Neutrophil (primary cell): ENCODE measurements at regions not wholly inside any gene's neighbourhood (a gene's known extent, or its start where the extent isn't known, plus 50 kb on each side); places are given as distances from the start of the nearest gene placed in this dataset.

Experiments
- H3K27ac ChIP-seq: fragments of 200-600 bp; sonication (generic); 2 replicates; pipeline ENCODE4 v1.5.1; 2016; ENCODE audit warnings: mild to moderate bottlenecking, moderate library complexity
- H3K27me3 ChIP-seq: fragments of 200-600 bp; sonication (generic); 2 replicates; pipeline ENCODE4 v1.6.0; 2016; ENCODE audit warnings: mild to moderate bottlenecking
- H3K36me3 ChIP-seq: fragments of 200-600 bp; sonication (generic); 2 replicates; pipeline ENCODE4 v1.5.1; 2017
- H3K4me1 ChIP-seq, 2 experiments: fragments of 200-600 bp in 1 of 2; sonication (generic) in 1 of 2; 1 replicate in 1 of 2; 2 replicates in 1 of 2; pipeline versions ENCODE4 v1.5.1 to v1.6.1; 2013 to 2016; ENCODE audit warnings: low read depth in 1 of 2, low read length in 1 of 2, mild to moderate bottlenecking in 1 of 2, moderate library complexity in 1 of 2; ENCODE audit not compliant: control insufficient read depth in 1 of 2, insufficient read depth in 1 of 2
- H3K4me3 ChIP-seq, 2 experiments: fragments of 200-600 bp in 1 of 2; sonication (generic) in 1 of 2; 1 replicate in 1 of 2; 2 replicates in 1 of 2; pipeline ENCODE4 v1.5.1; 2013 to 2016; ENCODE audit warnings: low read depth in 1 of 2, low read length in 1 of 2, mild to moderate bottlenecking in 1 of 2, moderate library complexity in 1 of 2
- H3K9me3 ChIP-seq: fragments of 200-600 bp; sonication (generic); 2 replicates; pipeline ENCODE4 v1.5.1; 2016
- TF ChIP-seq, protein P1 (sequence below): fragments of 200-600 bp; sonication (generic); IDR thresholded peaks from 2 replicates; pipeline ENCODE4 v1.5.1; 2016; ENCODE audit warnings: antibody characterized with exemption

DNA sequence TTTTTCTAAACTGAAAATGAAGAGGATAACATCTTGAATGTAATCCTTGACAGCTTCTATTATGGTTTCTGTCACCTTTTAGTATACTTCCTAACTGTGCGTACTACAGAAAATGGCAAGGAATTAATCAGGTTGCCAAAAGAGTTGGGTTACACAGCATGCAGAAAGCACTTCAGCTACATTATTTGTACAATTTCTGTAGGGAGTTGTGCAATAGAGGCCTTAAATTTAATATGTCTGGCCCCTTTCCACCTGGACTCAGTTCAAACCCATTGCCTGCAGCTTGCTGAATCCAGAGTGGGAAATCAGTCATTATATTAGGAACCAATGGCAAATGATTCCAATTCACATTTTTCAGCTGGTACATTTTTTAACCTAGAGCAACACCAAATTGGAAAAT, 549.7 kb downstream of the CSNK1G3 start:
- Histone ChIP-seq H3K27me3 (no peaks in the 10 kb centered on the region), H3K9me3 (no peaks in the 10 kb centered on the region), H3K27ac (no peak overlapping the region), H3K4me1 (peaks cover 0 to 4% of the 10 kb centered on the region in 2 experiments), H3K4me3 (no peak overlapping the region), H3K36me3 (no peaks in the 10 kb centered on the region)
- TF ChIP-seq, protein P1, sequence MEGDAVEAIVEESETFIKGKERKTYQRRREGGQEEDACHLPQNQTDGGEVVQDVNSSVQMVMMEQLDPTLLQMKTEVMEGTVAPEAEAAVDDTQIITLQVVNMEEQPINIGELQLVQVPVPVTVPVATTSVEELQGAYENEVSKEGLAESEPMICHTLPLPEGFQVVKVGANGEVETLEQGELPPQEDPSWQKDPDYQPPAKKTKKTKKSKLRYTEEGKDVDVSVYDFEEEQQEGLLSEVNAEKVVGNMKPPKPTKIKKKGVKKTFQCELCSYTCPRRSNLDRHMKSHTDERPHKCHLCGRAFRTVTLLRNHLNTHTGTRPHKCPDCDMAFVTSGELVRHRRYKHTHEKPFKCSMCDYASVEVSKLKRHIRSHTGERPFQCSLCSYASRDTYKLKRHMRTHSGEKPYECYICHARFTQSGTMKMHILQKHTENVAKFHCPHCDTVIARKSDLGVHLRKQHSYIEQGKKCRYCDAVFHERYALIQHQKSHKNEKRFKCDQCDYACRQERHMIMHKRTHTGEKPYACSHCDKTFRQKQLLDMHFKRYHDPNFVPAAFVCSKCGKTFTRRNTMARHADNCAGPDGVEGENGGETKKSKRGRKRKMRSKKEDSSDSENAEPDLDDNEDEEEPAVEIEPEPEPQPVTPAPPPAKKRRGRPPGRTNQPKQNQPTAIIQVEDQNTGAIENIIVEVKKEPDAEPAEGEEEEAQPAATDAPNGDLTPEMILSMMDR, result no peak

DNA sequence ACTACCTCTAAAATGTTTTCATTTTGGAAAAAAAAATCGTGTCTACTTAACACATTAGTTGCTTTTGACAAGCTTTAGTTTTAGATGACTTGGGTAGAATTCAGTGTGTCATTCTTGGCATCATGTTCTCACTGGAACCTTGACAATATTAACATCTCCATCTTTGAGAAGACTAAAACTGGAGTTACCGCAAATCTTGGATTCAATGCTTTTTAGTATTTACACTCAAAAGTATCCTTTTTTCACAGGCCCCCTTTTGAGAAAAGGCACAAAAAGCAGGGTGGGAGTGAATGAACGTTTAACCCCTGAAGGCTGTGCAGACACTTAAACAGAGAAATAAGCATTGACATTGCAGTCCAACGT, 549.1 kb downstream of the CSNK1G3 start:
- H3K36me3 ChIP-seq, result no peaks in the 10 kb centered on the region
- TF ChIP-seq, protein P1, result no peak
- no peak overlapping the region for H3K27ac ChIP-seq
- H3K4me1 ChIP-seq, result peaks cover 0 to 4% of the 10 kb centered on the region in 2 experiments
- no peaks in the 10 kb centered on the region for H3K27me3 ChIP-seq
- H3K4me3 ChIP-seq, result no peak overlapping the region
- H3K9me3 ChIP-seq, result no peaks in the 10 kb centered on the region

DNA sequence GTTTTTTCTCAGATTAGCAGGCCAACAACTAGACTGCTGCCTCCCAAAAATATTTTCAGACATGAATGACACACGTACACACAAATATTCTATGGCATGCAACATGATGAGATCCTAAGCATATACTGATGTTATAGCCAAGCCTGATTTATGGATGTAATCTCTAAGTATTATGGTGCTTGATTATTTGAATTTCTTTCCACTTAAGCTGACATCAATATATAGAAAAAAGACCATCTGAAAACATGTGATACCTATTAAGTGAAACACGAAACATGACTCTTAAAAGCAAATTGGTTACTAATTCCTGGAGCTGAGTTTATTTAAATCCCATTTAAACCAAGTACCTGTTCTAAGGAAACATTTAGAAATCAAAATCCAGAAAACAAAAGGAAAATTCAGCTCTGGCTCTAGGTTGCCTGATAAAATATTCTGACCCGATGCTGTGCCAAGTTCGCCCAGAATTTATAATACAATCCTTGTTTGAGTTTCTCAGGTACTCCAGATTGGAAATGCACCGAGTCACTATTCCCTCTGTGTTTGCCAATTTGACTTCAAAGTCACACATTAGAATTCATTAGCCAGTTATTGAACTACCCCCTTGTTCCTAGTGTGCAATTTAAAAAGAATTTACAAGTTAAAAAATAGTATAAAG, 548.6 kb downstream of the CSNK1G3 start:
- Histone ChIP-seq H3K27me3 (no peaks in the 10 kb centered on the region), H3K4me3 (no peak overlapping the region), H3K9me3 (no peaks in the 10 kb centered on the region), H3K36me3 (no peaks in the 10 kb centered on the region), H3K27ac (no peak overlapping the region), H3K4me1 (peaks cover 0 to 4% of the 10 kb centered on the region in 2 experiments)
- TF ChIP-seq, protein P1, result no peak

DNA sequence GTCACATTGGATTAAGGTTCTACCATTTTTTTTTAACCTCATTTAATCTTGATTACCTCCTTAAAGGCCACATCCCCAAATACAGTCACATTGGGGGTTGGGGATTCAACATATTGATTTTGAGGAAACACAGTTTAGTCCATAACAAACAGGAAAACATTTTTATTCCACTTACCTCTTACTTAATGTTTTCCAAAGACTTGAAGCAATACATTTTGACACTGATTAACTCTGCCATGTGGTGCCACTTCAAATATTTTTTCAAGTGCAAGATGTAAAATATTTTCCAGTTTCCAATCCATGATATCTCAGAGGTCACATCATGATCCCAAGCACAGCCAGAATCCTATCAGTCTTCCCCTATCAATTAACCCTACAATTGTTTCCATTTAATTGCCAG, 548.0 kb downstream of the CSNK1G3 start:
- Histone ChIP-seq H3K4me1 (peaks cover 0 to 4% of the 10 kb centered on the region in 2 experiments), H3K4me3 (no peak overlapping the region), H3K27me3 (no peaks in the 10 kb centered on the region), H3K9me3 (no peaks in the 10 kb centered on the region), H3K36me3 (no peaks in the 10 kb centered on the region), H3K27ac (no peak overlapping the region)
- TF ChIP-seq, protein P1, result no peak

DNA sequence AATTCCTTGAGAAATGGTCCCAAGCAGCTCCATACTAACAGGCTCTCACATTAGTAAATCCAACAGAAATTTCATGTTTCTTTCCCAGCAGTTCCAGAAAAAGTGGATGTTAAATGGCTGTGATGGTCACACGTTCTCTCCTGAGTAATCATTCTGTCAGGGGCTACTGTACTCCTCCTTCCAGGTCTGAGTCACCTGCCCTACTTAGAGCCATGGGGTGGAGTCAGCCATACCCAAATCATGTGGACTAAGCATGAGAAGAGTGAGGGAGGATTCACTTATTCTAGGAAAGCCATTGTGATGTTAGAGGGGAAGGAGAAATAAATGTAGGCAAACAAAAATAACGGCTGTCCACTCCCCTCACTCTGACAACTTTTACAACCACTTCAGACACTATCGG, 547.2 kb downstream of the CSNK1G3 start:
- Histone ChIP-seq H3K9me3 (no peaks in the 10 kb centered on the region), H3K4me3 (no peak overlapping the region), H3K36me3 (no peaks in the 10 kb centered on the region), H3K4me1 (peaks cover 0 to 4% of the 10 kb centered on the region in 2 experiments), H3K27ac (no peak overlapping the region), H3K27me3 (no peaks in the 10 kb centered on the region)
- TF ChIP-seq, protein P1, result no peak
